GM21723 (cell line): ENCODE measurements at regions not wholly inside any gene's neighbourhood (a gene's known extent, or its start where the extent isn't known, plus 50 kb on each side); places are given as distances from the start of the nearest gene placed in this dataset.
A peak's percentile ranks its signal among the peaks of the same experiment; 100 is the strongest.

Experiments used
- ATAC-seq: cut with Tn5 transposase; IDR thresholded peaks from one replicate; pipeline ENCODE4 v1.9.1; 2021; ENCODE audit warnings: mild to moderate bottlenecking, moderate library complexity; ENCODE audit not compliant: unreplicated experiment

DNA sequence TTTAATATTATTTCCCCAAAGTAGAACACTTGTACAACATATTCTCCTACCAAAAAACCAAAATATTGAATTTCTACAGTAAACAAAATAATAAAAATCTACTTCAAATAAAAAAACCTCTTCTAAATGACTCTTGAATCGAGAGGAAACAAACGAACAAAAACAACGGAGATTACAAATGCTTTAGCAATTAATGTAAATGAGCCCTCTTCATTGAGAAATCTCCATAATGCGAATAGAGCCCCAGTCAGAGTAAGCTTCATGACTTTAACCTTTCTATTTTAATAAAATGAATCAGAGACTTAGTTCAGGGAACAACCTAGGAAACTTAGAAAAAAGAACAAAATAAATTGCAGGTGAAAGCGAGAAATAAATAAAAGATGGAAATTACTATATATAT lies 129.3 kb upstream of the SEMA6A start:
- no peak for ATAC-seq

DNA sequence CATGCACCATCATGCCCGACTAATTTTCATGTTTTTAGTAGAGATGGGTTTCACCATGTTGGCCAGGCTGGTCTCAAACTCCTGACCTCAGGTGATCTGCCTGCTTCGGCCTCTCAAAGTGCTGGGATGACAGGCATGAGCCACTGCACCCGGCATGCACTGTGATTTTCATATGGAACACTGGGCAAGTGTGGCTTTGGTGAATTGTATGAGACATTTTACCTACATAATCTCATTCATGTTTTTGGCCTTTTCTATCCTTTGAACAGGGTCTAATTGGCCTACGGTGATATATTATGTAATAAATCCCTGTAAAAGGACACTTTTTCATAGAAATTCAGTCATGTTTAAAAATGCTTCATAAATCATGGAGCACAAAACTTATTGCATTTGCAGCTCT lies 128.7 kb upstream of the SEMA6A start:
- ATAC-seq, result no peak

DNA sequence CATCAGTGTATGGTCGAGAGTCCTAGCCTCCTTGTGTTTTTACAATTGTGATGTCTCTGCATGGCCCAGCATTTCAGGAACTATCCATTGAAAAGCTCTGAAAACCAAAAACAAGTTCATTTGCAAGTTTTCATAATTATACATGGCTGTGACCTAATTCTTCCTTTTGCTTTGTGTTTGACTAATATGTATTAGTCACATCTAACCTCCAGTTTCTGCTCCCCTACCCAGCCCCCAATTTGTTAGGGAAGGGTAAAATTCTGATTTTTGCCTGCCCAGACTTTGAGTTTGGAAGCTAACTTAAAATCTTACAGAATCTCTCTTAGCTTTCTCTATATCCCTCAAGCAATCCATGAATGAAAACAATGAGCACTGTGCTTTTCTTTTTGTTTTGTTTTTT lies 128.2 kb upstream of the SEMA6A start:
- peak; percentile 40 for ATAC-seq

DNA sequence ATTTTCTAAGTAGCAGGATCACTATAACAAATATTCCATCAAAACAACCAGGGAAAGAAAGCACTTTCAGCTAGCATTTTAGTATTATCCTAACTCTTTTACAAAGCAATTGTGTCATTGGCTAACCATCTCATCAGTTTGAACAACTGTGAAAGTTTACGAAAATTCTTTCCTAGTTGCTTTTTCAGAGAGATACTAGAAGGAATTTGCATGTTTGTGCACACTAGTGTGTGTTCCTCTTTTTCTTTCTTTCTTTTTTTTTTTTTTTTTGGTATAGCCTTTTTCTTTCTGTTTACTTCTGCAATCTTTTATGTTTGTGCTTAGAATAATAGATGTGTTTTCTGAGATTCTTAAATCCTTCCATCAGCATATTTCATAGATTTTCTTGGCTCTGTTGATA lies 124.7 kb upstream of the SEMA6A start:
- peak; percentile 46 for ATAC-seq

DNA sequence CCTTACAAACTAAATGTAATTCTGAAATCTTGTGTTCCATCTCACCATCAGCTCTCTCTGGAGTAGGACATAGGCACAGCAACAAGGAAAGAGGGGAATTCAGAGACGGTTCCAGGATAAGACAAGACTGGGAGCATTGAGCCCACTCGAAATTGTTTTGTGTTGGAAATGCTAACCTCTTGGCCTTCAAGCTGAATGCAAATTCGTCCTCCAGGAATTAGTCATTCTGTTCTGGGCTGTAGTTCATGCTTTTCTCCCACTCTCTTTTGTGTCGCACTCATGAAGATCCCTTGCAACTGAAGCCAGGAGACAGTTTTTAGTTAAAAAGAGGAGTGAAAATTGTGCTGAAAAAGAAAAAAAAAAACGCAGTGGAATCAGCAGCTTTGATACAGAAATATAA lies 121.7 kb upstream of the SEMA6A start:
- peak; percentile 82 for ATAC-seq

DNA sequence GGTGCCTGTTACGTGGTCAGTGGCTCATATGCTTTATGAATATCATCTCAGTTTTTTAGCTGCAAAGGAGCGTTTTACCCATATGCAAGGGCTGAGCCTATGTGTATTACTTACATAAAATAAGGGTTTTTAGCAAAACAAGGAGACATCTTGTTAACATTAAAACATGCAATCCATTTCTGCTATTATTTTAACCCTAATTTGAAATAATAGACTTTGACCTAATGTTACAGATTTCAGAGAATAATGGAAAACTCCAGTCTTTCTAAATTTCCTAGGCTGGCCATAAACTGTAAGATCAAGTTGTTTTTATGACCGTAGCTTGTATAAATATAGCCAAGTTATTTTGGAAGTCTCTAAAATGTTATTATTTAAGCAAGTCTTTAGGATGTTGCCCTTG lies 121.1 kb upstream of the SEMA6A start:
- no peak for ATAC-seq

DNA sequence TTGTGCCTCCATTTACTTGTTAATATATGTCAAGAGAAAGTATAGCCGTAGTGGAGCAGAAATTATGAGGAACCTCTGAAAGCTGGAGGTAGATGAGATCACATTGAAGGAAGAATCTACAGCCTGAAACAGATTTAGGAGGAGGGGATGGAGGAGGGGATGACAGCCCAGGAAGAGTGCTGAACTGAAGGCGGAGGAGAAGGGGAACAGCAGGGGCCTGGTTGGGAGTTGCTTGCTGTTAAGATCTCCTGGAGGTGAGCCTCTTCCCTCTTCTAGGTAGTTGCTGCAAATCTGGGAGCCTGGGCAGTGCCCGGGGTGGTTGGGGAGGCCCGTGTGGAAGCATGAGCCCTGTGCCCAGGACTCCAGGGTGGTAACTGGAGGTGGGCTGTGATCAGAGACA lies 111.8 kb upstream of the SEMA6A start:
- ATAC-seq, result no peak

DNA sequence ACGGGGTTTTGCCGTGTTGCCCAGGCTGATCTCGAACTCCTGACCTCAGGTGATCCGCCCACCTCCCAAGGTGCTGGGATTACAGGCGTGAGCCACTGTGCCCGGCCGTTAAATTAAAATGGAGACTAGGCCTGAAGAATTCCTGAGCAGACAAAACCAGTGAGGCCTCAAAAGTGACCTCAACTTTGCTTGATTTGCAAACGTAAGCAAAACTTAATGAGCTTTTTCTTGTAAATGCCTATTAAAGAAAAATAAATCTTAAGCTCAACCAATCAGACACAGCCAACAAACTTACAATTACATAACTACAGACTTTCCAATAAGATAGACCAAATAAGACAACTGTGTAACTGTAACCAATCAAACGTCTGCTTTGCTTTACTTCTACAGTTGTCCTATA lies 111.3 kb upstream of the SEMA6A start:
- ATAC-seq, result no peak

DNA sequence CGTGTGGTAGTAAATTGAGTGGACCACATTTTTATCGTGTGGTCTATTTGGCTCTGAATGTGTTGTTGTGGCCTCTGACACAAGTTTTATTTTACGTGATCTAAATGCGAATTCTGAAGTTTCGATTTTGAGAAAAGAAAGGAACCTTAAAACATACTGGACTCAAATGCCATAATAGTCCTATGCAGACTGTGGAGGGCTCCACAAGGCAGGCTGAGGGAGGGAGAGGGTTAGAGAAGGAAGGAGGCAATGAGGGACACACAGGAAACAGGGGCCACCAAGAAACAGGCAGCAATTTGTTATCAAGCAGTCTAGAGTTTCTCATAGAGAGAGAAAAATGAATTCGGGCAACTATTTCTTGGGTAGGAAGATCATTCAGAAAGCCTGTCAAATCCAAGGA lies 110.4 kb upstream of the SEMA6A start:
- ATAC-seq, result no peak

DNA sequence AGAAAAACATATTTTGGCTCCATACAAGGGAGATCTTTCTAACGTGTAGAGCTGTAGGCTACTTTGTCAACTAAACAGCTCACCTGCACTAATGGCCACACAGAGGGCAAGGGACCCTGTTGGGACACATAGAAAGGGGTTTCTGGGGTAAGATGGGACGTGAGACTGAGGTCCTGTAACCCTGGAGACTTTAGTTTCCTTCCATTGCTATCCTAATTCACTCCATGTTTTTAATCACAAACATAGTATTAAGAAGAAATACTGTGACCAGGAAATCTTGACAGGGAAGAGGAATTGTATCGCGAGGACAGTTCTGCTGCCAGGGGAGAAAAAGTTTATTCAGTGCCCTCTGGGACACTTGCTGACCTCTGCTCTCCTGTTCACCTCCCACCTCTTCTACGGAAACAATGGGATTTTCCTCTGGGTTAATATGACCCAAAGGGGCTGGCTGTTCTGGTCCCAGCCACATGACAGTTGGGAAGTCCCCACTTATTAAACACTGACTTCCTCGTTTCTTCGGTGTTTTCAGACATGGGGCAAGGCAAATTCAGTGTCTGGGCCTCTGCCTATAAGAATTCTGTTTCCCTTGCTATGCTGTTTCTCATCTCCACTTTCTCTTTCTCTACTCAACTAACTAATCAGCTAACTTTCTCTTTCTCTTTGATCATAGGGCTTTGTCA lies 106.9 kb upstream of the SEMA6A start:
- peak; percentile 98 for ATAC-seq

DNA sequence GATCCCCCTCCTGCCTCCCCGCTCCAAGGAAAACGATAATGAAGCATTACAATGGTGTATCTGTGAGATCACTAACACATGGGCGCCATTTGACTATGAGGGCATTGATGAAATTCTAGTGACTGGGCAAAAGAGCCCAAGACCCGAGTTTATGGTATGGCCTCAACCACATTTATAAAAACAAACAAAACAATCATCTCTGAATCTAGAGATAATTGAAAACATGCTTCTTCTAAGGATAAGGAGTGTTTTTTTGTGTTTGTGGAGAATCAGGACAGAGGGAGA lies 100.9 kb upstream of the SEMA6A start:
- no peak for ATAC-seq

DNA sequence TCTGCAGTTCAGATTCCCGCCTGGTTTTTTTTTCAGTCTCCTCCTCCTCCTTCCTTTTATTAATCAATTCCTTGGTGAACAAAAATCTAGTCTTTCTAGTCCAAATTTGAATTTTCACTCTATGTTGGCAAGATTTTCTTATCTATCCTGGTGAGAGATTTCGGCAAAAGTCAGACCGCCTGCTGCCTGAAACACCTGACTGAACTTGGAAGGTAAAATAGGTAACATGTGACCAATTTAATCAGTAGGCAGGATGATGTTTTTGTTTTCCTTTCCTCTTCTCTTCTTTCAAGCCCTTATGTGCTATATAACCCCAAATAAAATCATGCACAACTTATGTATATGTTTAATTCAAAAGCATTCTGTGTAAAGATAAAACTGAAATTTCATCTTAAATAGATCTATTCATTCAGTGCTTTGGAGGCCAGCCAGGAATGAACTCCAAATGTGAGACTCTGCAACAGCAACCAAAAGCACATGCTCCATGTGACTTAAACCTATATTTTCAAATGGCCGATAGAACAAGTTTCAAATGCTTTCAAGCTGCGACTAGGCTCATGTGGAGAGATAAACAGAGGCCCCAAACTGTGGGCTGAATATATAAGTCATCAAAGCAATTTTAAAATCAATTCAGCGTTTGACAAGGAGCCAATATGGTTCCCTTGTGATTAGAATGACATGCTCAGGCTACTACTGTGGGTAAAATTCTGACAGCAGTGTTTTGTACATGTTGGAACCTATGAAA lies 100.4 kb upstream of the SEMA6A start:
- no peak for ATAC-seq

DNA sequence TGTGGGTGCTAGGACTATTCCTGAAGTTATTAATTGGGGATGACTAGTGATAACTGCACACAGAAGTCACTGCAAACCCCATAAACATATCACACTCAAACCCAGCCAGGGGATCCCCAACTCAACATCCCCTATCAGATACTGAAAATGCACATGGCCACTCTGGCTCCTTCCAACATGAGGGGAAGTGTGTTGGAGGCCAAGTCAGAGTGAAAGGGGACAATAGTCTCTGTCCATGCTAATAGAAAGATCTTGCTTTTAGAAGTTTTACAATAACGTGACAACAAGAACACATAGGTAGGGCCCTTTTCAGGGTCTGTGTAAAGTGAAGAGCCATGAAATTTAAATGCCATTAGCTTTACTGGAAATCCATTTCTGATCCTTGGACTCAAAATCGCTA lies 98.8 kb upstream of the SEMA6A start:
- no peak for ATAC-seq

DNA sequence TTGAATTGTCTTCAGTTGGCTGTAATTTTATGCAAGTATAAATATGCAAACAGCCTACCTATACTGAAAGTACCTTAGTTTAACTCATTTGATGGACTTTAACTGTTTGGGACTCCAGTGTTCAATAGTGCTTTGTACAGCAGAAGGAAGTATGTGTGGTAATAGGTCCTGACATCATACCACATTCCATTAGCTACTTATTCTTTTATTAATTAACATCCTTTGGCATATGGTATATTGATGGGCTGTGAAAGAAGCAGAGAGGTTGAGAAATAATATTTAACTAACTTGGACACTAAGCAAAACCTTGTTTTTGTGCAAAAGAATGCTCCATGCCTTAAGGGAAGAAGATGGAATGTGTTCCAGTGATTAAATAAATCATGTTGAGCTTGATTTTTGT lies 97.6 kb upstream of the SEMA6A start:
- ATAC-seq, result no peak

DNA sequence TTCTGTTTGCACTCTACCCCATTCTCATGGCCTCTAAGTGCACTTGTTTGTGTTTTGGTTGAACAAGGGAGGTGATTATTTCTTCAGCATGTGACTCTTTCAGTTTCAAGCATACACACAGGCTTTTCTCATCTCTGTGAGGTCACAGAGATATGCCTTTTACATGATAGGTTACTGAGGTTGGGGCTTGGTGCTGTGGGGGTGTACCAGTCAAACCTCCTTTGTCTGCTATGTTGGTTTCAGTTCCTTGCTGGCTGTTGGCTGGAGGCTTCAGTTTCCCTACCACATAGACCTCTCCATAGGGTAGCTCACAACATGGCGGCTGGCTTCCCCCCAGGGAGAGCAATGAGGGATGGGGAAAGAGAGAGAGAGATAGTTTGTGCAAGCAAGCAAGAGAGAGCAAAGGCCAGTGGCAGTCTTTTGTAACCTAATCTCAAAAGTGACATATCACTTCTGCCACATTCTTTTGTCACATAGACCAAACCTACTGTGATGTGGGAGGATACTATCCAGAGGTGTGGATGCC lies 96.7 kb upstream of the SEMA6A start:
- ATAC-seq, result peak; percentile 94

DNA sequence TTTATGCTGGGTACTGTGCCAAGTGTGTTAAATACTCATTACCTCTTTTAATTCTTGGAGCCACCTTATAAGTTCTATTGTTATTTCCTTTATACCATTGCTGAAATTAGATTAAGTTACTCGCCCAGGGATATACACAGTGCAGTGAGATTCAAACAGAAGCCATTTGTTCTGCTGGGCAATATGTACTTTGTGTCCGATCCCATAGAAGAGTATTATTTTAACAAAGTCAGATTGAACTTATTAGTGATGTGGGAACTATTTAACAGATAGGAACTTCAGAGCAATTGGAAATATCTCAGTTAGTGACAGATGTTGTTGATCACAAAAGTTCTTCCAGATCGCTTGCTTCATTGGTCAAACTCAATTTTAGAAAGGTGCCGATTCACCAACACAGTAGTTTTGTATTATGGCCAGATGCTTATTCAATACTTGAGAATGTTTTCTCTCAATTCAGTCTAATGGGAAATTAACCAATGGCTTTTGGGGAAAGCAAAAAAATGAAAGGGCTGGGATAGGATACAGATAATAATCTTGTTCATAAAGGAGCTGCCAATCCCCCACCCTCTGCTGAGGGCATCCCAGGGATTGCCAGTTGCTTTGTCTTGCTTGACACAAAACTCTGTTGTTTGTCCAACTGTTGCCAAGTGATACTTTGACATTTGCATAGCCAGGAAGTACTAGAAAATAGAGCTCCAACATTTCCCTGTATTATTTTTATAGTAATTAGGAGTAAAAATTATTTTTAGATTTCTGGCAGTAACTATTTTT lies 94.8 kb upstream of the SEMA6A start:
- no peak for ATAC-seq

DNA sequence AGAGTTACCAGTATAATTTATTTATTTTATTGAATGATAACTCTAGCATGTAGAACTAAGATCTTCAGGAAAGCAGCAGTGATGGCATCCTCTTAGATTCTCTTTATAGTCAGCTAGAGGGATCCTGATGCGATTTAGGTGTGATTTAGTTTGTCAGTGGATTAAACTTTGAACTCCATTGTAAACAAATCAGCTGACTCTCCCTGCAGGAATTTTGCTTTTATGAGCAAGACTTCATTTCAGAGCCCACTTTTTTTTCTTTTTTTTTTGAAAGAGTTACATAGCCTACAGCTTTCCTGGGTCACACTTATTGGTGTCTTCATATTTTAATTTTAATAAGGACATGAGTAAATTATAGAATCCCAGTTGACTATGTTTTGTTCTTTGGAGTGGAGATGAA lies 93.8 kb upstream of the SEMA6A start:
- no peak for ATAC-seq

DNA sequence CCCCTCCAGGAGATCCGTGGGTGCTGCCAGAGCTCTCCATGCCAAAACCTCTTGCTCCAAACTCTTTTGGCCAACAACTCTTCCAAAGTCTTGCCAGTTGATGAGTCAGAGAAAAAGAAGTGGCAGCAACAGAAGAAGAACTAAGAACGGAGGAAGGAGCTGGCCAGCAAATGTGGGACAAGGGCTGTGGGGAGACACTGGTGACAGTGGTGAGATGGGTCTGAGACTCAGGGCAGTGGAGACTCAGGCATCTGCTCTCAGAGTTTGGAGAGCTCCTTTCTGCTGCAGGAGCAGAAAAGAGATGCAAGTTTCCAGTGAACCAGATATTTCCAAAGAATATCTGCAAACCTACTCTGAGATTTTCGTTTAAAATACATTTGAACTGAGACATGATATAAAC lies 92.3 kb upstream of the SEMA6A start:
- ATAC-seq, result no peak

DNA sequence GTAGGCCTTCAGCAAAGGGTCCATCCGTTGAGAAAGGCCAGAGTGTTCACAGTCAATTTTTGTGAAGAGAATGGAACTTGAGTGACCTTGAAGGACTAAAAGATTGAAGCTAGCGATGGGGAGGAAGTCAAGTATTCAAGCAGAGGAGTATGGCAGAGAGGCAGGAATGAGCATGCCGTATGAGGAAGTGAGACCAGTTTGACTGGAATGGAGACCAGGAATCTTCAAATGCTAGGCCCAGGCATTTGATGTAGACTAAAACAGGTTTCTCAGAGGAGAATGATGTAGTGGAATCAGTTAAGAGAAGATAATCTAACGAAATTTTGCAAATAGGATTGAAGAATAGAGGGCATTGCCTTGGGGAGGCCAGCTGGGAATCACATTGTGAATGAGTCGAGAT lies 90.4 kb upstream of the SEMA6A start:
- no peak for ATAC-seq

DNA sequence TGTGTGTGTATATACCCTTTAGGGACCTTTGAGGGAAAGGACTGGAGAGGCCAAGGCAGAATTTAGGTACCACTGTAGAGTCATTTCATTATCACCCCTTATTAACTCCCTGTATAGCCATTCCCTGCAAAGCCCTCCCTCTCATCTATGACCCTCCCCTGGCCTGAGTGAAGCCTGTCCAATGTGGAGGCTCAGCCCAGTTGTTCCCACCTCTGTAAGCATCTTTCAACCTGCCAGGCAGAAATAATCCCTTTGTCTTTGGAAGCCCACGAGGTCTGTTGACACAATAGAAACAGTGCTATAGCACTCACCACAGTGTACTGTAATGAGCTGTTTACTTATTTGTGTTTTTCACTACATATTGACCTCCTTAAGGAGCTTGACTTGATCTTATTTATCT lies 88.5 kb upstream of the SEMA6A start:
- no peak for ATAC-seq

DNA sequence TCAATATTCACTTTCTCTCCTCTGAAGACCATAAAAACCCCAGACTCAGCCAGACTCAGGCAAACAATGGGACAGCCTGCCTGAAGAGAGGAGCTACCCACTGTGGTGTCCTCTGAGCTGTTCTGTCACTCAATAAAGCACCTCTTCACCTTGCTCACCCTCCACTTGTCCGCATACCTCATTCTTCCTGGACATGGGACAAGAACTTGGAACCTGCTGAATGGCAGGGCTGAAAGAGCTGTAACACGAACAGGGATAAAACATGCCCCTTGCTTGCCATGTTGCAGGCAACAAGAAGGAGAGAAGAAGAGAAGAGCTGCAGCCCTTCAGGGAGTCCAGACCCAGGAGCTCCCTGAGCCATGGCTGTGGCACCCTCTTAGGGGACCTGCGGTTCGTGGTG lies 86.8 kb upstream of the SEMA6A start:
- no peak for ATAC-seq

DNA sequence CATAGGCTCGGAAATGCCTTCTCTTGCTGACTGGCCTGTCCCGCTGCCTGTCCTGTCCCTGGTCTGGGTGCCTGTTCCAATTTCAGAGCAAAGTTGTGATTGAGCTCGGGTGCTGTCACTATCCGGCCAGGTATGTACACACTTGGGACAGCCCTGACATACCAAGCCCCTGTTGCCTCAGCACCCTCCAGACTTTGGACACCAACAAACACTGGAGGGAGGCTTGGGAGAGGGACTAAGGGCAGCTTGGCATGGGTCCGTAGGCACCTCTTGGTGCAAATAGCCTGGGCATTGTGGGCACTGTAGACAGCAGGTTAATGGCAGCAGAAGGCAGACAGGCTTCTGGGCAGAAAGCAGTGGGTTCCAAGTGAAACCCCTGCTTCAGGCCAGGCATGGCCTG lies 86.3 kb upstream of the SEMA6A start:
- ATAC-seq, result no peak
